ENCODE measurements at regions not wholly inside any gene's neighbourhood (a gene's known extent, or its start where the extent isn't known, plus 50 kb on each side); places are given as distances from the start of the nearest gene placed in this dataset.

DNA sequence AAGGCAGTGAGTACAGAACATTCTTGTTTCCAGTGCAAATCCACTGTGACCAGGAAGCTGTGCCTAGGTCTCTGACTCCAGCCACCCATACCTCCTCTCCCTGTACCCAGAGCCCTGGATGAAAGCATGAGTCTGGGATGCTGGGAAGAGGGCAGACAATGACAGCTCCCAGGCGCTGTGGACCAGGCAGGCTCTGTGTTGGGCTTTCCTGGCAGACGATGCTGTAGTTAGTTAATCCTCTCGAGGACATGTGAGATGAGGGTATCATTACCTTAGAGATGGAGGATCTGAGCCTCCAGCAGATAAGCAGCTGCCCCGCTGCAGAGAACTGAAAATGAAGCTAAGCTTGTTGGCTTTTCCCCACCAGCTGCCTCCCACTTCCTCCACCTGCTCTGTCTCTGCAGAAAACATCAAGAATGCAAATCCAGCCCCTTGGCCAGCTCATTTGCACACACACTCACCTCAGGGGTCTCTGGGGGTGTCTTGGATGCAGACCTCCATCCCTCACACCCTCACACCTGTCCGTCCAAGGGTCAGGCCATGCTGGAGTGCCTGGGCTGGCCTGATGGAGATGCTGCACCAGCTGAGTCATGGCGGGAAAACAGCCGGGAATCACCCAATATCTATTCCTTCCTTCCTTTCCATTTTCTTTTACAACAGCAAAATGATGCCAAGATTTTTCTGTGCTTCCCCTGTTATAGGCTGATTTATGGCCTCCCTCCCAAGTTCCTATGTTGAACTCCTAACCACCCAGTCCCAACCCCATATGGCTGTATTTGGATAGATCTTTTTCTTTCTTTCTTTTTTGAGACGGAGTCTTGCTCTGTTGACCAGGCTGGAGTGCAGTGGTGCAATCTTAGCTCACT is 94.9 kb upstream of the SEPTIN5 start:
- TF ChIP-seq, protein P1, sequence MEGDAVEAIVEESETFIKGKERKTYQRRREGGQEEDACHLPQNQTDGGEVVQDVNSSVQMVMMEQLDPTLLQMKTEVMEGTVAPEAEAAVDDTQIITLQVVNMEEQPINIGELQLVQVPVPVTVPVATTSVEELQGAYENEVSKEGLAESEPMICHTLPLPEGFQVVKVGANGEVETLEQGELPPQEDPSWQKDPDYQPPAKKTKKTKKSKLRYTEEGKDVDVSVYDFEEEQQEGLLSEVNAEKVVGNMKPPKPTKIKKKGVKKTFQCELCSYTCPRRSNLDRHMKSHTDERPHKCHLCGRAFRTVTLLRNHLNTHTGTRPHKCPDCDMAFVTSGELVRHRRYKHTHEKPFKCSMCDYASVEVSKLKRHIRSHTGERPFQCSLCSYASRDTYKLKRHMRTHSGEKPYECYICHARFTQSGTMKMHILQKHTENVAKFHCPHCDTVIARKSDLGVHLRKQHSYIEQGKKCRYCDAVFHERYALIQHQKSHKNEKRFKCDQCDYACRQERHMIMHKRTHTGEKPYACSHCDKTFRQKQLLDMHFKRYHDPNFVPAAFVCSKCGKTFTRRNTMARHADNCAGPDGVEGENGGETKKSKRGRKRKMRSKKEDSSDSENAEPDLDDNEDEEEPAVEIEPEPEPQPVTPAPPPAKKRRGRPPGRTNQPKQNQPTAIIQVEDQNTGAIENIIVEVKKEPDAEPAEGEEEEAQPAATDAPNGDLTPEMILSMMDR (IDR thresholded peaks at IDR 0.05; ENCODE audit: extremely low read depth, missing control alignments), result no peak
- peak; percentile 77 for DNase-seq (ENCODE audit: low spot score)

- TF ChIP-seq, protein P1 (IDR thresholded peaks at IDR 0.05; ENCODE audit: extremely low read depth, missing control alignments), result no peak
- DNase-seq (ENCODE audit: low spot score), result no peak
Measured at GRCh38 chr22:19620742-19621371, 93.4 kb upstream of the SEPTIN5 start.

DNA sequence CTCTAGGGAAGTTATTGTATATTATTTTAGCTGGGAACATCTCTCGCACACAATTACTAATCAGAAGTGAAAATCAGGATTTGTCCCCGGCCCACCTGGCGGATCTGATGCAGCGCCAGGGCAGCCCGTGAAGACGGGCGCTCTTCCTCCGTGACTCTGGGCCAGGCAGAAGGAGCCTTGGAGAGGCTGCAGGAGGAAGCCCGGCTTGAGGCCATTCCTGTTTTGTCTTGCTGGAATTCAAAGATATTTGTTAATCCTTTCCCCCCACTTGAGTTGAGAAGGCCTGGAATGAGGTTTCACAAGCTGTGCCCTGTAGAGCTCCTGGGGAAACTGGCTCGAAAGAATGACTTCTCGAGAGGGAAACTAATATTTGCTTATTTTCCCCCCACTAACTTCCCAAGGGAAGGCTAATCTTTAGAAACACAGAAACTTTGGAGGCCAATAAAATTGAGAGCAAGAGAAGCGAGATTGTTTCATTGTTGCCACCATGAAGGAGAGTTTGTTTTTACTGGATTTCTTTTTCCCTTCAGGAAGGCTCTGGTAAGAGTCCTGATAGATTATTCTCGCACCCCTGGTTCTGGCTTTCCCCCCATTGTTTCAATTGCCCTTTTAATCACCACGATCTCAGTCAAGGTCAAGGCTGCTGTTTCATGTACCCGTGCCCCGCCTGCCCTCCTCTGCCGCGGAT is 92.8 kb upstream of the SEPTIN5 start:
- no peak for DNase-seq (ENCODE audit: low spot score)
- TF ChIP-seq, protein P1 (IDR thresholded peaks at IDR 0.05; ENCODE audit: extremely low read depth, missing control alignments), result no peak

DNA sequence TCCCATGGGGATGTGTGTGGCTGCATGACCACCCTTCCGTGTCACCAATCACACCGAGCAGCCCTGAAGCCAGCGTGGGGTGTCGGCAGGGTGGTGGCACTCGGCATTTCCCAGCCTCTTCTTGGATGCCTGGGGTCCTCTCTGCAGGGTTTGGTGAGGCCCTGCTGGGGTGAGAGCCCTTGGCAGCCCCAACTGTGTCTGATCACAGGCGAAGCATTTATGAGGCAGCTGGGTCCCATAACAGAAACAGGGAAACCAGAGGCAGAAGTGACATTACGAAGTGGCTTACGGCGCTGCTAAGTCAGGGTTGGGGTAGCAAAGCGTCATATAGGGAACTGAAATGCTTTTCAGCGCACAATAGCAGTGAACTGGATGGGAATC is 92.3 kb upstream of the SEPTIN5 start:
- peak; percentile 54 for DNase-seq (ENCODE audit: low spot score)
- TF ChIP-seq, protein P1 (IDR thresholded peaks at IDR 0.05; ENCODE audit: extremely low read depth, missing control alignments), result no peak

- TF ChIP-seq, protein P1 (IDR thresholded peaks at IDR 0.05; ENCODE audit: extremely low read depth, missing control alignments), result no peak
- DNase-seq (ENCODE audit: low spot score), result no peak
Measured at GRCh38 chr22:19625331-19626041, 88.8 kb upstream of the SEPTIN5 start.

- DNase-seq (ENCODE audit: low spot score), result no peak
- TF ChIP-seq, protein P1 (IDR thresholded peaks at IDR 0.05; ENCODE audit: extremely low read depth, missing control alignments), result no peak
Measured at GRCh38 chr22:19626042-19626587, 88.2 kb upstream of the SEPTIN5 start.
